CD8-positive, alpha-beta memory T cell (primary cell): ENCODE measurements at regions not wholly inside any gene's neighbourhood (a gene's known extent, or its start where the extent isn't known, plus 50 kb on each side); places are given as distances from the start of the nearest gene placed in this dataset.

Source experiments
- CTCF ChIA-PET: fragments of 350-600 bp; sonication (Branson Sonifier 250); formaldehyde crosslinking; loops from one replicate; lab custom pipeline; 2021; ENCODE audit warnings: antibody characterized with exemption; lab: Charles Lee
- POLR2A ChIA-PET: fragments of 350-600 bp; sonication (Branson Sonifier 250); formaldehyde crosslinking; loops from one replicate; lab custom pipeline; 2021; ENCODE audit warnings: antibody characterized with exemption; lab: Charles Lee
- DNase-seq, 5 donors: peaks; one replicate each; pipeline versions ENCODE4 v3.0.0 to v3.0.0-alpha.2; 2020 to 2022; ENCODE audit warnings: mixed read lengths in 1 of 5
- H3K27ac ChIP-seq: one replicate; pipeline ENCODE4 v1.7.0; 2013; ENCODE audit warnings: low read depth, mild to moderate bottlenecking, low read length, moderate library complexity
- H3K27me3 ChIP-seq: 2 replicates; pipeline ENCODE4 v1.7.0; 2013; ENCODE audit warnings: low read length, mild to moderate bottlenecking; ENCODE audit not compliant: insufficient read depth, poor library complexity, severe bottlenecking
- H3K36me3 ChIP-seq: 2 replicates; pipeline ENCODE4 v1.7.0; 2013; ENCODE audit warnings: mild to moderate bottlenecking, low read length, moderate library complexity; ENCODE audit not compliant: insufficient read depth
- H3K4me1 ChIP-seq: 2 replicates; pipeline ENCODE4 v1.7.0; 2013; ENCODE audit warnings: mild to moderate bottlenecking, low read length, moderate library complexity; ENCODE audit not compliant: insufficient read depth
- H3K4me3 ChIP-seq: 2 replicates; pipeline ENCODE4 v1.7.0; 2013; ENCODE audit warnings: mild to moderate bottlenecking, low read length
- H3K9me3 ChIP-seq: 2 replicates; pipeline ENCODE4 v1.7.0; 2013; ENCODE audit warnings: mild to moderate bottlenecking, low read length
- H3K27ac Mint-ChIP-seq, 8 donors: one replicate each; pipeline ENCODE4 v1.8.0; 2020 to 2021; ENCODE audit warnings: mixed read lengths in 8 of 8, mild to moderate bottlenecking in 6 of 8, inconsistent platforms in 3 of 8, moderate library complexity in 3 of 8
- H3K27me3 Mint-ChIP-seq, 2 donors: one replicate each; pipeline ENCODE4 v1.8.0; 2020 to 2021; ENCODE audit warnings: mixed read lengths in 2 of 2, mild to moderate bottlenecking in 1 of 2, moderate library complexity in 1 of 2
- H3K36me3 Mint-ChIP-seq, 3 donors: one replicate each; pipeline ENCODE4 v1.8.0; 2020 to 2021; ENCODE audit warnings: mixed read lengths in 3 of 3, inconsistent platforms in 1 of 3, mild to moderate bottlenecking in 1 of 3
- H3K4me1 Mint-ChIP-seq, 3 donors: one replicate each; pipeline ENCODE4 v1.8.0; 2020 to 2021; ENCODE audit warnings: mixed read lengths in 3 of 3, inconsistent platforms in 1 of 3, mild to moderate bottlenecking in 1 of 3
- H3K4me3 Mint-ChIP-seq, 7 donors: one replicate each; pipeline ENCODE4 v1.8.0; 2020 to 2021; ENCODE audit warnings: mixed read lengths in 7 of 7, mild to moderate bottlenecking in 6 of 7, moderate library complexity in 4 of 7, inconsistent platforms in 2 of 7
- H3K9me3 Mint-ChIP-seq, 5 donors: one replicate each; pipeline ENCODE4 v1.8.0; 2020 to 2022; ENCODE audit warnings: mixed read lengths in 5 of 5, mild to moderate bottlenecking in 3 of 5, moderate library complexity in 2 of 5, inconsistent platforms in 1 of 5

DNA sequence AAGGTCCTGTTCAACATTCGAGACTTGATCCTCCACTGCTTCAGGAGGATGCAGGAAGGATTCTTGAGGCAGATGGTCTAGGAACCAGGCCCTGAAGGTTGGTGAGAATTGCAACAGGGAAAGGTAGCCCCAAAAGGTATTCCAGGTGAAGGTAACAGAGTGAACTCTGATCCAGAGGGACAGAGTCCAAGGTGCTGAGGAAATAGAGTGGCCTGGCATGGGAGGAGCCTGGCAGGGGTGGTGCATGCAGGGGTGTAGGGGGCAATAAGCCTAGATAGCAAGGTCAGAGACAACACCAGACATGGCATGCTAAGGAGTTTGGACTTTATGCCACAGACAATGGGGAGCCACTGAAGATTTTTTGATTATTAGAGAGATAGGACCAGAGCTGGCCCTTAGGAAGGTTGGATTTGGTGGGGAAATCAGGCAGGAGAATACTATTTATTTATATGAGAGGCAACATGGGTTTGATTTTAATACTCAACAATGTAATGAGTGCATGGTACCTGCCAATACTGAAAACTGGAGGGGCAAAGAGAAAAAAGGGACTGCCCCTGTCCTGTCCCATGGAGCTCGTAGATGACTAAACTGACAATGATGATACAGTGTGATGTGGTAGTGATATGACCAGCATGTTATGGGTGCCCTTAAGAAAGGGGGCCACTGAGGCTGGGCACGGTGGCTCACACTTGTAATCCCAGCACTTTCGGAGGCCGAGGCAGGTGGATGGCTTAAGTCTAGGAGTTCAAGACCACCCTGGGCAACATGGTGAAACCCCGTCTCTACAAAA, 50.5 kb upstream of the TMED10 start:
- H3K4me1 ChIP-seq: peaks cover 36% of the 10 kb centered on the region
- Mint-ChIP-seq H3K27me3 (peaks cover 3 to 4% of the 10 kb centered on the region in 2 donors), H3K4me1 (peaks cover 46 to 54% (median 49%) of the 10 kb centered on the region in 3 donors), H3K36me3 (no peaks in the 10 kb centered on the region), H3K4me3 (no peak overlapping the region), H3K9me3 (no peaks in the 10 kb centered on the region), H3K27ac (peak overlapping the region in 4 of 8 donors; percentile 34 to 92 (median 71))
- POLR2A ChIA-PET: no interaction called here
- CTCF ChIA-PET: no interaction called here
- H3K4me3 ChIP-seq: no peak overlapping the region
- H3K27me3 ChIP-seq: no peaks in the 10 kb centered on the region
- DNase-seq: no peak
- H3K27ac ChIP-seq: no peak overlapping the region
- no peaks in the 10 kb centered on the region for H3K9me3 ChIP-seq
- no peaks in the 10 kb centered on the region for H3K36me3 ChIP-seq
